NCI-H2081 (cell line): ENCODE measurements at regions not wholly inside any gene's neighbourhood (a gene's known extent, or its start where the extent isn't known, plus 50 kb on each side); places are given as distances from the start of the nearest gene placed in this dataset.
"Not testable (repeated sequence)": the region's sequence is repeated elsewhere in the genome, so short reads cannot be mapped to it uniquely, and the experiment has no call there.

ENCODE experiments used
- DNase-seq, 2 experiments: peaks; one replicate each; lab custom pipeline; 2025; lab: John Stamatoyannopoulos, UW

DNA sequence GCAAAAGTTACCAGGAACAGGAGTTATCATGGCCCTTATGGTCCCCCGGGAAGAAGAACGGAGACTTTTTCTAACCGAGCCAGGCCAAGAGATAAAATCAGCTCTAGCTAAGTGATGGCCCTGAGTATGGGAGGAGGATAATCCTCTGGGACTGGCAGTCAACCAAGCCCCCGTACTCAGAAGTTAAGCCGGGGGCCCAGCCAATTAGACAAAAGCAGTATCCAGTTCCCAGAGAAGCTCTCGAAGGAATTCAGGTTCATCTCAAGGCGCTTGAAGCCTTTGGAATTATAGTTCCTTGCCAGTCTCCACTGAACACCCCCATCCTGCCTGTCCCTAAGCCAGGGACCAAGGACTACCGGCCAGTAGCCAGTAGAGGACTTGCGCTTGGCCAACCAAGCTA, 365.3 kb upstream of the TCF4 start:
- no peak for DNase-seq

DNA sequence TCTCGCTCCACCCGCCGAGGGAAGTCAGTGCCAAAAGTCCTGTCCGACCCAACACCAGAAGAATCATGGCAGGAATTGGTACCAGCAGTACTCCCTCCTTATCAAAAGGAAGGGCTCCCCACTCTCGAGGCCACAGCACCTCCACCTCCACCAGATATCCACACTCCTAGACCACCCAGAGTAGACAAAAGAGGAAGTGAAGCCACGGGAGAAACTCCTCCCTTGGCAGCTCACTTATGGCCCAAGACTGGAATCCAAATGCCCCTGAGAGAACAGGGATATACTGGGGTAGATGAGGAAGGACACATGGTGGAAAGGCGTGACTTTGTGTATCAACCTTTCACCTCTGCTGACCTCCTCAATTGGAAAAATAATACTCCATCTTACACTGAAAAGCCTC, 363.7 kb upstream of the TCF4 start:
- not testable (repeated sequence) for DNase-seq

DNA sequence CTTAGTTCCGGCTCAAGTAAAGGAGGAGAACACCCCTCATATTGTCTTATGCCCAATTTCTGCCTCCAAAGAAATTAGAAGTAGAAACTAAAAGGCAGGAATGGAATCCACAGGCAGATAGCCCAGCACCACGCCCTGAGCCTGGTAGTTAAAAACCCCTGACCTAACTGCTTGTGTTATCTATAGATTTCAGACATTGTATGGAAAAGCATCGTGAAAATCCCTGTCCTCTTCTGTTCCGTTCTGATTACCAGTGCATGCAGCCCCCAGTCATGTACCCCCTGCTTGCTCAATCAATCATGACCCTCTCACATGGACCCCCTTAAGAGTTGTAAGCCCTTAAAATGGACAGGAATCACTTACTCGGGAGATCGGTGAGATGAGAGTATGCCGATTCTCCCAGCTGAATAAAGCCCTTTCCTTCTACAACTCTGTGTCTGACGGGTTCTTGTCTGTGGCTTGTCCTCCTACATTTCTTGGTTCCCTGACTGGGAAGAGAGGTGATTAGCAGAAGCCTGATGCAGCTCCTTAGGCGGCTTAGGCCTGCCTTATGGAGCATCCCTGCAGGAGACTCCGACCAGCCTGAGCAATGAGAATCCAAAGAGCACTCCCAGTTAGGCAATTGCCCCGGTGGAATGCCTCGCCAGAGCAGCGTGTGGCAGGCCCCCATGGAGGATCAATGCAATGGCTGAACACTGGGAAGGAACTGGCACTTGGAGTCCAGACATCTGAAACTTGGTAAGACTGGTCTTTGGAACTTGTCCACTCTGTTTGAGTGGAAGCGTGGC, 362.6 kb upstream of the TCF4 start:
- no peak for DNase-seq

DNA sequence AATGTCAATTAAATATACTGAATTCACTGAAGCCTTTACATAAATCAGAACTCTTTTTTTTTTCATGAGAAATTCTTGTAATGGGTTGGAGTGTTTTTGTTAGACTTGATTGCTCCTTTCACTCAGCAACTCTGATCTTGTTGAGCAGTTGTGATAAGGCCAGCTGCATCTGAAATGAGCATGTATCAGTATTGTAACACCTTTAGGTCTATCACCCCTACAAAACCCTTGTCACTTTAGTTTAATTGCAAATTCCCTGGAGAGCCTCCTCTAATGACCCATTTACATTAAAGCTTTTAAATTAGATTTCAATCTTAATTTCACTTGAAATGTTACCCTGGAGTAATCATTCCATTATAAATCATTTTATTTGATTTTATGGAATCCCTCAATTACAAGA, 346.8 kb upstream of the TCF4 start:
- DNase-seq, result no peak

DNA sequence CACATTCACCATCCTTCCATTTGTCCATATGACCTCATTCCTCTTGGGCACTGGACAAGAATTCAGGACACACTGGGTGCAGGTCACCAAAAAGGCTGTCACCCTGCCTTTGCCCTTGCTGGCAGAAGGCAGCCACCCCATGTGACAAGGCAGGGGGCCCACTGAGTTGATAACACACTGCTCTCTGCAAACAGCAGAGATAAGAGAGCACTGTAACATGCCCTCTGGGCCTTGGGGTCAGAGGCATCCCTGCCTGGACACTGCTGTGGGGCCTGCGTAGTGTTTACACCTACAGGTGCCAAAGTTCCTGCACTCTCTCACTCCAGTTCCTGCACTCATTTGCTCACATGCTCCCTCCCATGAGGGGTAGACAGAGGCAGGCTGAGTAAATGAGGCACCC, 344.7 kb upstream of the TCF4 start:
- no peak for DNase-seq

DNA sequence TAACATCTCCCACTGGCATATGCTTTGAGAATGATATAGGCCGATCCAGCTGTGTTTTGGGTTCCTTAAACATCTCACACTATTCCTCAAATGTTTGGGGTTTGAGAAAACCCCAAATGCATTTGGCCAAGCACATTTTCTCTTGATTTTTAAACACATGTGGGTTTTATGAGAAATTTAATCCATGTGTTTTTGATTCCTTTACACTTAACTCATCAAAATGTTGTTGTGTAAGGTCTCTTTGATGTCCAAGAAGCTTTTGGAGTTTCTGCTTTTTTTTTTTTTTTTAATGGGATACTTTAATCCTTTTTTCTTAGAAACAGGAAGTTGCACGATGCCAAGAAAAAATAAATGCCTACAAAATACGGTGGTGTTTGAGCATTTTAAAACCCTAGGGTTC, 339.8 kb upstream of the TCF4 start:
- DNase-seq, result no peak

DNA sequence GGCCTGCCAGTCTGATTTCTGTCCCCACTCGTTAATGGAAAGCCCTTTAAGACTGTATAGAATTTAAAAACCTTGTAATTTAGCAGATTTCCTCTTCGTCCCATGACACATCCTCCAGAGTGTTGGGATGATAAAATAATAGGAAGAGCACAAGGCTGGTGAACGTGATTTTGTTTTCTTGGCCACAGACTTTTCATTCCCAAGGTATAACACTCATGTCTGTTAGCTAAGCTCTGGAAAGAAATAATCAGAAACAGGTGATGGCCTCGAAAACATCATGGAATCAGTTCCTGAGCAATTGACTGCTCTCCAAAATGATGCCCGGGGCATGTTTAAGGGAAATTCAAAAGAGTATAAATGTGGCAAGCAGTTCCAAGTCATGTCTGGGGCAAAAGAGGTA, 337.8 kb upstream of the TCF4 start:
- no peak for DNase-seq

DNA sequence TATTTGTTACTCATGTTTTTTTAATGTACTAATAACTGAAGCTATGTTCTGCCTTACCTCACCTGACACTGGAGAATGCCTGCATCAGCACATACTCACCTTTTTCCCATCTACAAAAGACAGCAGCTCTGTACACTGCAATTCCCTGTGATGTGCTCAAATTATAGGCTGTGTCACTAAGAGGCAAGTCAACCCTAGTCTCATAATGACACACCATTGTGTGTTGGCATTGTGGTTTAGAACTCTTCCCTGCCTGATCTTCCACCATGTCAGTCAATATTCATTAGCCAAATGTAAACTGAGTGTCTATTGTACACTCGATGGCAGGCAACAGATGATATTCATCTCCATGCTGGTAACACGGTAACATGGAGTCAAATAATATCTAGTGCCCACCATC, 332.1 kb upstream of the TCF4 start:
- DNase-seq, result no peak

DNA sequence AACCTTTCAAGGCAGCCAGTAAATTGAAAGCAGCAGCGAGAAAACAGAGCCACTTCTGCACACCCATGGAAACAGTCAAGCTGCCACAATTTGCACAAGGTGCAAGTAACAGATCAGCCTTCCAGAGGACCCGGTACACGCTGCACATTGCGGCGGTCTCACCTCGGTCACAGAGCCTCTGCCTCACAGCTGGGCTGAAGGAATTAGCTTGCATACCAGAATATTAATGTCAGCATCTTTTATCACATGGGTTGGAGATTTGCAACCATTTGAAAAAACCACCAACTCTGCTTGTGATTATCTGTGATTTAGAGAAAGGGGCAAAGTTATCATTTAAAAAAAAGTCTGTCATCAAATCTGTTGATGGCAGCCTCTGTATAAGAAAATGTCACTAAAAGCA, 330.5 kb upstream of the TCF4 start:
- DNase-seq, result no peak

DNA sequence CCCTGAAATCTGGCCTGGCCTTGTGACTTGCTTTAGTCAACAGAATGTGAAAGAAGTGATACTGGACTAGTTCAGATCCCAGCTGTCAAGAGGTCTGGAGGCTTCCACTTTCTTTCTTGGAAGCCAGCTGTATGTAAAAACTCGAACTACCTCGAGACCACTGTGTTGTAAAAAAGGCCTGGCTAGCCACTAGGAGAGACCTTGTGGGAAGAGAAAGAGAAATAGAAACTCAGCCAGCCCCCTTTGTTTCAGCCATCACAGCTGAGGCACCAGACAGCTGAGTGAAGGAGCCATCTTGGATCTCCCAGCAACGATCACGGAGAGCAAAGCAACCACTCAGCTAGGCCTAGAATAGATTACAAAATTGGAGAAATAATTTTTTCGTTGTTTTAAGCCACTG, 324.9 kb upstream of the TCF4 start:
- DNase-seq, result no peak

DNA sequence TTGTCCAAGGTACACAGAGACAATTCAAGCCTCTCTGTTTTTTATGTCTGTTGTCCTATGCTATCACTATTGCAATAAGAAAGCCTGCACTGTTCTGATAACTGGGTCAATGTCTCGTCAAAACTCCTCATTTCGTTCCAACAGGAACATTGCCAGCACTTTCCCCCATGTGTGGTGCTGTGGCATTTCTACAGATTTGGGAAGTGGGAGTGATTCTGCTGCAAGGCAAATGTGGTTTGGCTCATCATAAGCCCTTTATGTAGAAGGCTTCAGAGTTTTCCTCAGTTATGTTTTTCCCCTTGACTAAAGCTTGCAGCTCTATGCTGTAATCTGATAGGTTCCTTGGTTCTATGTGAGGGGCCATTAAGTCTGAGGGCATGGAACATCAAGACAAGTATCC, 324.1 kb upstream of the TCF4 start:
- no peak for DNase-seq

DNA sequence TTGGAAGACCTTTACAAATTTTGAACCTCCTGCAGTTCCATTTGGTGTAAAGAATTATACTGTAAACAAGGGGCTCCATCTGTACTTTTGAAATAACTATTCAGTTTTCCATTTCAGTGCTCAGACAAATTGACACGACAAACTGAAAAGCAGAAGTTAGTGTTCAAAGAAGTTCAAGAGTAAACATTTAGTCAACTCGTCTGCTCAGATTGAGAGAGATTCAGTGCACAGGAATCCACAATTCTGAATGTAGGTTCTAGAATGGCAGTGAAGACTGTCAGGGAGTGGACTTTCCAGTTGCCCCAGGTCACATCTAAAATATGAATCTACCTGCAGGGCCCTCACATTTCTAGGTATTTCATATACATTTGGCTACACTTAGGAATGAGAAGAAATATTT, 322.3 kb upstream of the TCF4 start:
- no peak for DNase-seq

DNA sequence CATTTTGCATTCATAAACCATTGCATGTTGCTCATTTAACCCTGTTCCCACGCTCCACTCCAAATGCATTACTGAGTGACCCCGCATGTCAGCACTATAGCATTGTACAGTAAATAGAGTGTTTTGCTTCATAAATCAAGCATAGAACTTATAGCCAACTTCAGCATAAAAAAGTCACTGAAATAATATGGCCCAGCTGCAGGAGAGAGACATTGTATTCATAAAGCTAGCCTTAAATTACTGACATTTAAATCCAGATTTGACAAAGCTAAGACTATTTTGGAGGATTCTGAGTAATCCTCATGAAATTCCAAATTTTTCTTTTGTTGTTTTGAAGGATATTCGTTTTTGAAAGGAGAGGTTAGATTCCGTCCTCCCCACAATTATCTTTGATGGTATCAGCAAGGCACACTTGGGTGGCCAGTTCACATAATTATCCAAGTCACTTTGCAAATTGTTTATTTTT, 320.9 kb upstream of the TCF4 start:
- DNase-seq, result no peak

DNA sequence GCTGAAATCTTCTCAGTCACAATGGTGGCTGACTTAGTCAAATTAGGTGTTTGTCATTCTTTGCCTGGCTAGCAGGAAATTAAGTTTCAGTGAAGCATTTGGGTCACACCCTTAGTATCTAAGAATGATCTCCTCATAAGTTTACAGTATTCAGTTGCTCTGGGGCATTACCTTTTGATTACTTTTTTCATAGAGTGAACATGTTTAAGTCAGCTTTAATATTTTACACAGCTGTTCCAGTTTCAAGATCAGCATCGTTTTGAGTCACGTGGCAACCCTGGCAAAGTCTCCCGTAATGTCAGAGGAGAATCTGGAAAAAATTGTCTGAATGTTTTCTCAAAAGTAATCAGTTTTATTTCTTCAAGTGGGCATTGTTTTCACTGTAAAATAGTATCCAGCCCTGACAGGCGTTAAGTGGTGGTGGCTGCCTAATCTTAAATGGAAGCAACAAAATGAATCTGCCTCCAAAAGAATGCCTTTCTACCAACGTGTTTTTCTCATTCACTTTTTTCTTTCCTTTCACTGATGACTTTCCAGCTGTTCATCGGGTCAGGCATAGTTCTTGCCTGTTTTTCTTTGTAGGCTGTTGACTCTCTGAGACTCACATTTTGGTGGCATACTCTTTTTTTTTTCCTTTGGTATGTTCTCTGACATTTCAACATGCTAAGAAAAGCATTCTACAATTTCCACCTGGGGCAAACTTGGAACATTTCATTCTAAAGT, 319.6 kb upstream of the TCF4 start:
- DNase-seq, result no peak

DNA sequence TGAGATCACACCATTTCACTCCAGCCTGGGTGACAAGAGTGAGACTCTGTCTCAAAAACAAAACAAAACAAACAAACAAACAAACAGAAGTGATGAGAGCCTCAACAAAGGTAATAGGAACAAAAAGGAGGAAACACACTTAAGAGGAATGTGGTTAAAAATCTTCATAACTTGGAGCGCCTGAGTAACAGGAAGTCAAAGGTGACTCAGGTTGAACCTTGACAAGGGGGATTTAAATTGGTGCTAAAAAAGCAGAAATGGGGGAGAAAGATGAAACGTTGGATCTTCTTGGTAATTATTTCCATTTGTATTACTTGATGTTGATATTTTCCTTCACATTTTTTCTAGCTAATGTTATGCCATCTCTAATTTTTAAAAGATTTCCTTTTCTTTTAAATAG, 318.5 kb upstream of the TCF4 start:
- DNase-seq, result no peak

DNA sequence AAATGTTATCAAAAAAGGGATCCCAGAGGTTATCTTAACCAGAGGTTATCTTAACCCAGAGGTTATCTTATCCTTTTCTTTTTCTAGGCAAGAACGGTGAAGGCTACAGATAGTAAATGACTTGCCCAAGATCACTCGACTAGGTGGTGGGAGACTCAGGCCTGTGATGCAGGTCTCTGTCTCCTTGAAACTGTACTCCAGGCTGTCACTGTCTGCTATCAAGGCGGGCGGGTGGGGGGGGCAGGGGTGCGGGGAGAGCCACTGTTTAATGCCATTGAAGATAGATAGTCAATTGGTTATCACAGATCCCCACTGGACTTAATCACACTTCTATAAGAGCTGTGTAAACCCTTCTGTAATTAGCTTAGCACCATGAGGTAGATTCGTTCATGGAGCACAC, 315.9 kb upstream of the TCF4 start:
- no peak for DNase-seq

DNA sequence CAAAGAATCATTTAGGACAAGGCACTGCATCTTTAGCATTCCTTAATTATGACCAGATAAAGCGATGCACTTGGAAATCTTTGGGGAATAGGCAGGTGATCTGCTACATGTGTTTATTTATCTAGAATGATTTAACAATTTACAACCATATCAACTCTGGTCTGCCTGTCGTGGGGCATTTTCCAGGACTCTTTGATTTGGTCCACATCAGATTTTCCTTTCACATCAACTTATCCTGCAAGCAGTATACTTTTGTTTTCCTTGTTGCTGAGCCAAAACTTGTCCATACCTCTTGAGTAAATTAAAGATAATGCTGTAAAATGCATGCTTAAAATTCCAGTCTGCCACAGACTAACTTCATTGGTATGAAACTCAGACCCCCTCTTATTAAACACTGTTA, 312.4 kb upstream of the TCF4 start:
- DNase-seq, result no peak

DNA sequence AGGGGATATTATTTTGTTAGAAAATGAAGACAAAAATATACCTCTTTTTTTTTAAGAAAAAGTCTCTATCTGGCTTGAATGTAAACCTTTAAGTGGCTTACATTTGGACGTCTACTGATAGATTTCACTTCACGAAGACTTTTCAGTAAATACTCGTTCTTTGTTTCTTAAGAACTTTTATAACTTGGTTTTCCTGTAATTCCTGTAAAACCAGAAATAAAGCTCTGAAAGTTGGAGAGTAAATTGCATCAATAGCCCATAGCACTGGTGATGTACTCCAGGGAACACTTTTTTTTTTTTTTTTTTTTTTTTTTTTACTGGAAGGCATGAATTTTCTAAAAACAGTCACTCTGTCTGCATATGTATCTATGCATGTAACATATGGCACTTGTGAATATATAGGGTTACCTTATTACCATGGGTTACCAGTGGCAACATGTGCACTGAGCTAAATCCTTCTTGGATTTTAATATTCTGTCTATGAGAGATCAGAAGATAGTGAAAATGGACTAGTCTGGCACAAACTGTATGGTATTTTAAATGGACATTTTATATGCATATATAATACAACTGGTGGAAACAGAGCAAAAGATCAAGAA, 309.2 kb upstream of the TCF4 start:
- DNase-seq, result no peak

DNA sequence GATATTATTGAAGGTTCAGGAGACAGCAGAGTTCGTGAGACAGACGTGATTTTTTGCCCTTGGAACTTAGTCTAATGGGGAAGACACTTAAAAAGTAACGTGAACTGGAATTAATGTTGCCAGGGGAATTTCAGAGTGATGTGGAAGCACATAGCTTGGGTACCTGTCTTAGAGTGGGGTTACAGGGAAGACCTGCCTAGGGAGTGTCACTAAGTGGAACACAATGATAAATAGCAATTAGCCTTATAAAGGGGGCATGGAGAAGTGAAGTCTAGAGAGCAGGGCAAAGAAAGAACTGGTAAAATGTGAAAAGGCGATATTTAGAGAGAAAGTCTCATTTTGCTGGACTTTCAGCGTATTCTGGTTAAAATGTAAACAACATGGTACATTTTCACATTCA, 306.0 kb upstream of the TCF4 start:
- no peak for DNase-seq

DNA sequence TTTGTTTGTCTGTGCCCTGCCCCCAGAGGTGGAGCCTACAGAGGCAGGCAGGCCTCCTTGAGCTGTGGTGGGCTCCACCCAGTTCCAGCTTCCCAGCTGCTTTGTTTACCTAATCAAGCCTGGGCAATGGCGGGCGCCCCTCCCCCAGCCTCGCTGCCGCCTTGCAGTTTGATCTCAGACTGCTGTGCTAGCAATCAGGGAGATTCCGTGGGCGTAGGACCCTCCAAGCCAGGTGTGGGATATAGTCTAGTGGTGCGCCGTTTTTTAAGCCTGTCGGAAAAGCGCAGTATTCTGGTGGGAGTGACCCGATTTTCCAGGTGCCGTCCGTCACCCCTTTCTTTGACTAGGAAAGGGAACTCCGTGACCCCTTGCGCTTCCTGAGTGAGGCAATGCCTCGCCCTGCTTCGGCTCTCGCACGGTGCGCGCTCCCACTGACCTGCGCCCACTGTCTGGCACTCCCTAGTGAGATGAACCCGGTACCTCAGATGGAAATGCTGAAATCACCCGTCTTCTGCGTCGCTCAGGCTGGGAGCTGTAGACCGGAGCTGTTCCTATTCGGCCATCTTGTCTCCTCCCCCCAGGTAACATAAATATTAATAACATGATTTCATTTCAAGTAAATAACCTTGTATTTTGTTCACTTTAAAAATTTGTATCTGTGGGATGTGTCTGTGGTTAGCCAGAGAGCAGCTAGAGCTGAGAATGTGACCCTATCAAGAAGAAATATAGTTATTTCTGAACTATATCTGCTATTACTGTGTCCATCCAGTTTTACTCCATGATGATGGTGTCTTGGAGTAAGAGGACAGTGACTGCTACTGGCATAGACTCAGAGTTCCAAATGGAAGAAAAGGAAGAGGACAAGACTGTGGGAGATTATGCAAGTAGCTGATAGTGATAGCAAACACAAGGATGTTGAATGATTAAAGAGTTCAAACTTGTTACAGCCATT, 305.1 kb upstream of the TCF4 start:
- not testable (repeated sequence) for DNase-seq

DNA sequence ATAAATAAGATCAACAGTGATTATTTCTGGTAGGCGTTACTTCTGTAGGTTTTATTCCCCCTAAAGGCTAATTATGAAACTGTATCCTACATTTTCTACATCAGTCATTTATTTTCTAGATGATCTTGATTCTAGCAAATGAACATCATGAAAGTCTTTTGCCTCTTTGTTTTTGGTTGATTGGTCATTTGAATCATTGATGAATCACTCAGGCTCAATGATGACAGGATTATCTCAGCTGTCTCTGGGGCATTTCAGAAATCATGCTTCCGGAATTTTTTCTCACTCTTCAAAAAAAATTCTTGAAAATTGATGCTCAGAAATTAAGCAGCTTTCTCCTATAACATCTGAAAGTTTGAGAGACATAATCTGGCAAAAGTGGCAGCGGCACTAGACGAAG, 298.9 kb upstream of the TCF4 start:
- DNase-seq, result no peak

DNA sequence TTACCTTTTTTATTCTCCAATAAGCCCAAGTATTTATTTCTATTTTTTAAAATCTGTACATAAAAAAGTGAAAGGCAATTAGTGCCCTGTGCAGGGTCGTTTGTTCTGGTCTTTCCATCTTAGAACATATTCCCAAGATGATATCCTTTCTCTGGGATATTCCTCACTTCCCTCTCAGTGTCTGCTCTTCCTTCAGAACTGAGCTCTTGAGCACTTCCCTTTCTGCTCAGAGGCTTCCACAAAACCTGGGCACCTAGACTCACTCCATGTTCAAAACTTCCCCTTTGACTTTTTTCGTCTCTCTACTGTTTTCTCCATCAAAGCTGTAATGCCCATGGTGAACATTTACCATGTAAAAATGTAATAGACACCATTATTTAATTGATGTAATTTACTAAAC, 296.5 kb upstream of the TCF4 start:
- DNase-seq, result no peak
